Effector memory CD8-positive, alpha-beta T cell (primary cell): ENCODE measurements at regions not wholly inside any gene's neighbourhood (a gene's known extent, or its start where the extent isn't known, plus 50 kb on each side); places are given as distances from the start of the nearest gene placed in this dataset.

Experiments used
- ATAC-seq: fragments of 150-1000 bp; cut with Tn5 transposase; replicated peaks from 2 replicates; pipeline ENCODE4 v1.10.0; 2021; ENCODE audit warnings: mild to moderate bottlenecking, moderate library complexity
- DNase-seq, 3 experiments: peaks; one replicate each; pipeline ENCODE4 v3.0.0; 2021
- H3K27ac Mint-ChIP-seq, 2 donors: one replicate each; pipeline ENCODE4 v1.8.0; 2022; ENCODE audit warnings: mild to moderate bottlenecking in 2 of 2, mixed read lengths in 2 of 2, moderate library complexity in 2 of 2
- H3K27me3 Mint-ChIP-seq, 2 donors: one replicate each; pipeline ENCODE4 v1.8.0; 2022; ENCODE audit warnings: mixed read lengths in 2 of 2
- H3K36me3 Mint-ChIP-seq: one replicate; pipeline ENCODE4 v1.8.0; 2022; ENCODE audit warnings: mild to moderate bottlenecking, moderate library complexity, mixed read lengths; ENCODE audit not compliant: insufficient read depth
- H3K4me1 Mint-ChIP-seq, 2 donors: one replicate each; pipeline ENCODE4 v1.8.0; 2022; ENCODE audit warnings: low read depth in 2 of 2, mixed read lengths in 2 of 2
- H3K4me3 Mint-ChIP-seq, 2 donors: one replicate each; pipeline ENCODE4 v1.8.0; 2022; ENCODE audit warnings: mild to moderate bottlenecking in 2 of 2, mixed read lengths in 2 of 2, moderate library complexity in 2 of 2
- H3K9me3 Mint-ChIP-seq, 2 donors: one replicate each; pipeline ENCODE4 v1.8.0; 2022; ENCODE audit warnings: mixed read lengths in 2 of 2

DNA sequence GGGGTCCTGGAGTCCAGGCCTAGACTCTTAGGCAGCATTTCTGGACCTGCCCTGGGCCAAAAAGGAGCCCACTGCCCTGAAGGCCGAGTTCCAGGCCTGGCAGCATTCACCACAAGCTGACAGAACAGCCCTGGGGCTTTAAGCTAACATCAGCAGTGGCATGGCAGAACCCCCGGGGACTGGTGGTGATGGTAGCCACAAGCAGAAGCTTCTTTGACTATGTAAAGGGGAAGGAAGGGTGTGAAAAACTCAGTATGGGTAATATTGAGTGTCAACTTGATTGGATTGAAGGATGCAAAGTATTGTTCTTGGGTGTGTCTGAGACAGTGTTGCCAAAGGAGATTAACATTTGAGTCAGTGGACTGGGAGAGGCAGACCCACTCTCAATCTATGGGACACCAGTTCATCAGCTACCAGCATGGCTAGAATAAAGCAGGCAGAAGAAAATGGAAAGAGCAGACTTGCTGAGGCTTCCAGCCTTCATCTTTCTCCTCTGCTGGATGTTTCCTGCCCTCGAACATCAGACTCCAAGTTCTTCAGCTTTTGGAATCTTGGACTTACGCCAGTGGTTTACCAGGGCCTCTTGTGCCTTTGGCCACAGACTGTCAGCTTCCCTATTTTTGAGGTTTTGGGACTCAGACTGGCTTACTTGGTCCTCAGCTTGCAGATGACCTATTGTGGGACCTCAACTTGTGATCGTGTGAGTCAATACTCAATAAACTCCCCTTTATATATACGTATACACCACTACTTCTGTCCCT, 661.0 kb upstream of the C9orf72 start:
- Mint-ChIP-seq H3K9me3 (peaks cover 5 to 14% of the 10 kb centered on the region in 2 donors), H3K27me3 (no peaks in the 10 kb centered on the region), H3K27ac (no peak overlapping the region), H3K4me3 (no peak overlapping the region), H3K36me3 (no peaks in the 10 kb centered on the region), H3K4me1 (no peaks in the 10 kb centered on the region)
- ATAC-seq (no peak), DNase-seq (no peak)

- H3K27me3 Mint-ChIP-seq, result no peaks in the 10 kb centered on the region
- H3K9me3 Mint-ChIP-seq, result peaks cover 5 to 14% of the 10 kb centered on the region in 2 donors
- DNase-seq, result no peak
- no peaks in the 10 kb centered on the region for H3K36me3 Mint-ChIP-seq
- no peaks in the 10 kb centered on the region for H3K4me1 Mint-ChIP-seq
- no peak for ATAC-seq
- no peak overlapping the region for H3K4me3 Mint-ChIP-seq
- no peak overlapping the region for H3K27ac Mint-ChIP-seq
Measured at GRCh38 chr9:28234894-28235277, 661.6 kb upstream of the C9orf72 start.

- H3K27ac Mint-ChIP-seq, result no peak overlapping the region
- no peak for ATAC-seq
Measured at GRCh38 chr9:28249424-28249823, 676.1 kb upstream of the C9orf72 start.

GRCh38 chr9:28255174-28255573, 681.9 kb upstream of the C9orf72 start:
- Mint-ChIP-seq H3K4me3 (no peak overlapping the region), H3K4me1 (no peaks in the 10 kb centered on the region), H3K27ac (no peak overlapping the region), H3K27me3 (no peaks in the 10 kb centered on the region), H3K9me3 (peaks cover 0 to 12% of the 10 kb centered on the region in 2 donors), H3K36me3 (no peaks in the 10 kb centered on the region)
- DNase-seq (no peak), ATAC-seq (no peak)

More at GRCh38 chr9:28249424-28249823, 676.1 kb upstream of the C9orf72 start:
- Mint-ChIP-seq H3K27me3 (no peaks in the 10 kb centered on the region), H3K9me3 (peaks cover 3 to 8% of the 10 kb centered on the region in 2 donors), H3K4me1 (no peaks in the 10 kb centered on the region), H3K36me3 (no peaks in the 10 kb centered on the region), H3K4me3 (no peak overlapping the region)
- DNase-seq, result no peak

DNA sequence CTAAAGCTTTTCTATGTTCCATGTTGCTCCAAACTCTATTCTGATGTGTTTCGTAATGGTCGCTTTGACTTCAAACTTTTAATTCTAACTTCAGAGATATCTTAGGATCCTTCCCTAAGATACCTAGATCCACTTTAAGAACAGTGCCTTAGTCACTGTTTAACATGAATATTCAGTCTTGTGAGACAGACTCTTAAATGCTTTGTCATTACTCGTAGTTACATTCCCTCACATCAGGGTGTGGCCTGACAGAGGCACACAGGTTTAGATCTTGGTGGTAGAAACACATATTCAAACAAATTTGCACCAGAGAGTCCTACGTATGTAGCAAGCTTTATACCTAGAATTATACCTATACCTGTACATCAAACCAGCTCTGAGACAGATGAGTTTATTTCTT, 687.0 kb upstream of the C9orf72 start:
- H3K4me1 Mint-ChIP-seq, result no peaks in the 10 kb centered on the region

GRCh38 chr9:28264368-28264767, 691.1 kb upstream of the C9orf72 start:
- no peaks in the 10 kb centered on the region for H3K4me1 Mint-ChIP-seq

More for the DNA sequence above, 687.0 kb upstream of the C9orf72 start:
- H3K27ac Mint-ChIP-seq, result no peak overlapping the region
- no peak overlapping the region for H3K4me3 Mint-ChIP-seq
- H3K36me3 Mint-ChIP-seq, result no peaks in the 10 kb centered on the region
- no peaks in the 10 kb centered on the region for H3K27me3 Mint-ChIP-seq
- peaks cover 0 to 9% of the 10 kb centered on the region in 2 donors for H3K9me3 Mint-ChIP-seq
- DNase-seq (no peak), ATAC-seq (no peak)

DNA sequence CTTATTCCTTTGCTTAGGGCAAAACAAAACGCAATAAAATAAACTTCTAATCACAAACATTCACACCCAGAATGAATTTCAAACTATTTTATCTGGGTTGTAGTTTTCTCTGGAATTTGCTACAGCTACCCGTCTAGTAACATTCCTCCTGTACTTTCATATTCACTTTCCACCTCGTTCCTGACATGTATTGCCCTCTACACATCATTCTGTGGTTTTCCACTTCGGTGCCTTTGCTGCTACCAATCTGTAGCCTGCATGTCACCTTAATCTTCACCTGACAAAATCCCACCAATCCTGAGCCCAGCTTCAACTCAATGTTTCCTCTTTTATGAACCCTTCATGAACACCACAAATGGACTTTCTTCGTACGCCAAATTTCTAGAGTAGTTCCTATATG, 694.1 kb upstream of the C9orf72 start:
- no peak for DNase-seq
- Mint-ChIP-seq H3K9me3 (peaks cover 6 to 15% of the 10 kb centered on the region in 2 donors), H3K27ac (no peak overlapping the region), H3K36me3 (no peaks in the 10 kb centered on the region), H3K27me3 (no peaks in the 10 kb centered on the region), H3K4me1 (no peaks in the 10 kb centered on the region), H3K4me3 (no peak overlapping the region)
- ATAC-seq, result no peak

More at GRCh38 chr9:28264368-28264767, 691.1 kb upstream of the C9orf72 start:
- DNase-seq (no peak), ATAC-seq (no peak)
- H3K27me3 Mint-ChIP-seq, result no peaks in the 10 kb centered on the region
- peaks cover 6 to 15% of the 10 kb centered on the region in 2 donors for H3K9me3 Mint-ChIP-seq
- no peak overlapping the region for H3K4me3 Mint-ChIP-seq
- no peaks in the 10 kb centered on the region for H3K36me3 Mint-ChIP-seq
- H3K27ac Mint-ChIP-seq, result no peak overlapping the region

DNA sequence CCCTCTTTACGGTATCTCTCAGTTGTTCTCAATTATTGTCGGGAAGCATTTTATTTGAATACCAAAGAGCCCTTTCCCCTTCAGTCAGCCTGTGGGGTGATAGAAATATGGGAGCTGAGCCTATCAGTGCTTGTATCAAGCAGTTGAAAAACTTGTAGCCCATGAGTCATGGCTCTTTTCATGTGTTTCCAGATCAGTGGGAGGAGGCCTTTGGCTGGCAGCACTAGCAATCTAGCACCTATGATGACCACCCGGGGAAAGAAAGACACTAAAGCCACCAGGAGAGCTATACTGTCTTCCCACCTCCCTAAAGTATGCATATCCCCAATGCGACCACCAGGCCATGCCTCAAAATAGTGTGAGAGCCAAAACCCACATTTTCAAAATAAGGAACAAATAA, 696.9 kb upstream of the C9orf72 start:
- Mint-ChIP-seq H3K4me3 (no peak overlapping the region), H3K9me3 (peaks cover 10 to 17% of the 10 kb centered on the region in 2 donors), H3K36me3 (no peaks in the 10 kb centered on the region), H3K4me1 (no peaks in the 10 kb centered on the region), H3K27ac (no peak overlapping the region), H3K27me3 (no peaks in the 10 kb centered on the region)
- no peak for ATAC-seq
- no peak for DNase-seq

DNA sequence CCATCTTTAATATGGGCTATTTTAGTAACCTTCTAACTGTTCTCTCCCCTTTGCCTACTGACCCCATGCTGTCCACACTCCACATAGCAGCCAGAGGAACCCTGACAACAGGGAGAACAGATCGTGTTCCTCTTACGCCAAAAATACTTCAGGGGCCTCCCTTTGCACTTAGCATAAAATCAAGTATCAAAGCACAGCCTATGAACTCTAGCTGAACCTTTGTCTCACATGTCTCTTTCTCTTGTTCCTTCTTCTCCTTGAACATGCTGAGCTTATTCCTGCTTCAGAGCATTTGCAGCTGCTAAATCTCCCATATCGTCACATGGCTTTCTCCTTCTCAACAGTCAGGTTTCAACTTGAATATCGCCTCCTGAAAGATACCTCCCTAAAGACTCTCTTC, 698.8 kb upstream of the C9orf72 start:
- Mint-ChIP-seq H3K4me1 (no peaks in the 10 kb centered on the region), H3K27ac (no peak overlapping the region), H3K4me3 (no peak overlapping the region), H3K36me3 (no peaks in the 10 kb centered on the region), H3K27me3 (no peaks in the 10 kb centered on the region), H3K9me3 (peaks cover 12 to 22% of the 10 kb centered on the region in 2 donors)
- DNase-seq (no peak), ATAC-seq (no peak)

GRCh38 chr9:28287455-28287854, 714.2 kb upstream of the C9orf72 start:
- ATAC-seq, result no peak
- H3K36me3 Mint-ChIP-seq, result peaks cover 2% of the 10 kb centered on the region
- no peak for DNase-seq
- no peaks in the 10 kb centered on the region for H3K4me1 Mint-ChIP-seq
- H3K27me3 Mint-ChIP-seq, result no peaks in the 10 kb centered on the region
- no peak overlapping the region for H3K27ac Mint-ChIP-seq
- H3K9me3 Mint-ChIP-seq, result peaks cover 13 to 17% of the 10 kb centered on the region in 2 donors
- no peak overlapping the region for H3K4me3 Mint-ChIP-seq

DNA sequence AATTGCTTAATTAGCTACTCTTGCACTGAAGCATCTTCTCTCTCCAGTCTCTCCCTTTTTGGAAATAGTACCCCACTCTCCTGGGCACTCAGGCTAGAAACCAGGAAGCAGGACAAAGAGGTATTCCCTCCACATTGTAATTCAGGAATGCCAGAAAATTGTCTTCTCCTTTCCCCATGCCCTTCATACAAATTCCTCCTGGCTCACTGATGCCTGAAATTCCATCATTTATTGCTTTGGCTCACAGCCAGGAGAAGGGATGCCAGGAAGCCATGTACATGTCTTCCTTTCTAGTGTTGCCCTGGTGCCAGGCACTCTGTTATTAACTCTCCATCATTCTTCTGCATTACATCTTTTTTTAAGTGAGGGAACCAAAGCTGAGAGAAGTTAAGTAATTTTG, 716.5 kb upstream of the C9orf72 start:
- Mint-ChIP-seq H3K27ac (no peak overlapping the region), H3K9me3 (peaks cover 10% of the 10 kb centered on the region in 2 donors), H3K36me3 (peaks cover 2% of the 10 kb centered on the region), H3K27me3 (no peaks in the 10 kb centered on the region), H3K4me1 (no peaks in the 10 kb centered on the region), H3K4me3 (no peak overlapping the region)
- DNase-seq (no peak), ATAC-seq (no peak)

DNA sequence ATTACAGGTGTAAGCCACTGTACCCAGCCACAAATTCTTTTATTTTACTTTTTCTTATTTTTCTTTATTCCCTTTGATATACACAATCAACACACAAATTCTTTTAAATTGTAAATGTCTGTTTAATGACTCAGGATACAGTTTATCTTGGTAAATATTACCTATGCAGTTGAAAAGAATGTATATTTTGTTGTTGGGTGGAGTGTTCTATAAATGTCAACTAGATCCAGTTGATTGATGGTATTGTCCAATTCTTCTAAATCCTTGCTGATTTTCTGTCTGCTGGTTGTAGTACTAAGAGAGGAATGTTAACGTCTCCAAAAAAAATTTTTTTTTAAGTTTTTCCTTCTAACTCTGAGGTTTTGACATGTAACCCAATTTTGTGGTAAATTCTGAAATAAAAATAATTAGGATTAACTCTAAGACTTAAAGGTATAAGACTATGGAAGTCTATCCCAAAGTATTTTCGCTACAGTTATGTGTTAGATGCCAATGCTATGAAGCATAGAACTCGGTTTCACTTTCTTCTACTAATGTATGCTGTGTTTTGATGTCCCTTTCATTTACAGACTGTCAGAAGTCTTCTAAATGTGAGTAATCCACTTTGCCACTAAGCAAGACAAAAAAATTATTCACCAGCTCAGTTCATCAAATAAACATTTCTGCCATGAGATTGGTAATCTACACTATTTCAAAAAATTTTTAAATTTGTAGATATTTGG, 720.2 kb upstream of the C9orf72 start:
- Mint-ChIP-seq H3K9me3 (peaks cover 7 to 10% of the 10 kb centered on the region in 2 donors), H3K36me3 (no peaks in the 10 kb centered on the region), H3K27ac (no peak overlapping the region), H3K4me3 (no peak overlapping the region), H3K4me1 (no peaks in the 10 kb centered on the region), H3K27me3 (no peaks in the 10 kb centered on the region)
- DNase-seq (no peak), ATAC-seq (no peak)

DNA sequence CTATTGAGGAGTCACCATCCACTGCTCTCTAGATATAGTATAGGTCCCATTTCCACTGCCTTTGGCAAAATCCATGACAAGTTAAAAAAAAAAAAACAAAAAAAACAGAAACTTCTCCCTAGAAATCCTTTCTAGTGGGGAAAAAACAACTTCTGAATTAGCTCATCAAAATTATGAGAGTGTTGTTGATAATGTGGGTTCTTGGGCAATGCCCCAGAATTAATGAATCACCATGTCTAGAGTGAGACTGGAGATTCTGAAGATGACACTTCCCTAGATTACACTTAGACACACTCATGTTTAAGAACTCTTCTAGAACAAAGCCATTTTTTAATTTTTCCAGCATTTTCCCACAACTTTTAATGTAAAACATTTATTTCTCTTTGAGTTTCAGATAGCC, 728.0 kb upstream of the C9orf72 start:
- no peak for DNase-seq
- no peaks in the 10 kb centered on the region for H3K27me3 Mint-ChIP-seq
- no peak for ATAC-seq
- H3K4me3 Mint-ChIP-seq, result no peak overlapping the region
- no peaks in the 10 kb centered on the region for H3K4me1 Mint-ChIP-seq
- H3K36me3 Mint-ChIP-seq, result no peaks in the 10 kb centered on the region
- no peak overlapping the region for H3K27ac Mint-ChIP-seq
- peaks cover 5% of the 10 kb centered on the region in 2 donors for H3K9me3 Mint-ChIP-seq

DNA sequence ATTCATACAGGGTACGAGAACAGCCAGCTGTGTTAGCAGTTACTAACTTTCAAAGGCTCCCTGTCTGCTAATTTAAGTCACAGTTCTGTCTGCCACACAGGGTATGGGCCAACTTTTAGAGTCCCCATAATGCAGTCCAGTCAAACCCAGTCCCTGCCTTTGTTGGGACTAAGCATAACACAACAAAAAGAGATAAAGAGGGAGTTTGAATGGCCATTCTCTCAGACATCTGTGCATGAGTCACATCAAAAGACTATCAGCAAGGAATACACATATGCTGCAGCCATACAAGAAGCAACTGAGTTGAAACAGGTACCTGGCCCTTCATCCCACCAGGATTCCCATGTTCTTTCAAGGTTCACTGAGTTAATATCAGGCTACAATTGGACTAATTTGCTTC, 744.5 kb upstream of the C9orf72 start:
- H3K4me3 Mint-ChIP-seq, result no peak overlapping the region
- H3K27ac Mint-ChIP-seq, result no peak overlapping the region
- ATAC-seq, result no peak
- H3K27me3 Mint-ChIP-seq, result no peaks in the 10 kb centered on the region
- no peaks in the 10 kb centered on the region for H3K36me3 Mint-ChIP-seq
- no peak for DNase-seq
- H3K4me1 Mint-ChIP-seq, result no peaks in the 10 kb centered on the region
- H3K9me3 Mint-ChIP-seq, result no peaks in the 10 kb centered on the region
